Endothelial cell of umbilical vein (primary cell): ENCODE measurements at regions not wholly inside any gene's neighbourhood (a gene's known extent, or its start where the extent isn't known, plus 50 kb on each side); places are given as distances from the start of the nearest gene placed in this dataset.

Experiments
- EZH2 ChIP-seq: IDR thresholded peaks from 2 replicates; pipeline ENCODE4 v1.6.1; 2012; ENCODE audit warnings: borderline replicate concordance, low read depth, mild to moderate bottlenecking, moderate library complexity, low read length, inconsistent platforms; ENCODE audit not compliant: severe bottlenecking
- FOS ChIP-seq: IDR thresholded peaks from 2 replicates; pipeline ENCODE4 v1.6.1; 2011; ENCODE audit warnings: mild to moderate bottlenecking, low read length, moderate library complexity, borderline replicate concordance; ENCODE audit not compliant: insufficient read depth
- JUN ChIP-seq: IDR thresholded peaks from 2 replicates; pipeline ENCODE4 v1.6.1; 2011; ENCODE audit warnings: borderline replicate concordance, low read depth; ENCODE audit not compliant: insufficient read length, insufficient read depth
- MYC ChIP-seq: IDR thresholded peaks from one replicate; pipeline ENCODE4 v1.6.1; 2011; ENCODE audit warnings: mild to moderate bottlenecking, low read depth, low read length
- POLR2A ChIP-seq: IDR thresholded peaks from 2 replicates; pipeline ENCODE4 v1.6.1; 2012; ENCODE audit warnings: low read depth, mild to moderate bottlenecking, control low read depth, low read length
- POLR2AphosphoS5 ChIP-seq: IDR thresholded peaks from 2 replicates; pipeline ENCODE4 v1.6.1; 2012; ENCODE audit warnings: low read depth, mild to moderate bottlenecking, control low read depth, low read length, moderate library complexity; ENCODE audit not compliant: insufficient read depth
- TF ChIP-seq, protein P1 (sequence below), 2 donors: IDR thresholded peaks; 1 replicate in 1 of 2; 2 replicates in 1 of 2; pipeline ENCODE4 v1.5.1; 2011; ENCODE audit warnings: low read length in 2 of 2, mild to moderate bottlenecking in 2 of 2, moderate library complexity in 2 of 2, control low read depth in 1 of 2, inconsistent platforms in 1 of 2, low read depth in 1 of 2; ENCODE audit not compliant: insufficient read depth in 1 of 2; ENCODE audit errors: extremely low read depth in 1 of 2
- TF ChIP-seq, protein P2 (sequence below): IDR thresholded peaks from 2 replicates; pipeline ENCODE4 v1.6.1; 2011; ENCODE audit not compliant: insufficient read depth, insufficient read length

DNA sequence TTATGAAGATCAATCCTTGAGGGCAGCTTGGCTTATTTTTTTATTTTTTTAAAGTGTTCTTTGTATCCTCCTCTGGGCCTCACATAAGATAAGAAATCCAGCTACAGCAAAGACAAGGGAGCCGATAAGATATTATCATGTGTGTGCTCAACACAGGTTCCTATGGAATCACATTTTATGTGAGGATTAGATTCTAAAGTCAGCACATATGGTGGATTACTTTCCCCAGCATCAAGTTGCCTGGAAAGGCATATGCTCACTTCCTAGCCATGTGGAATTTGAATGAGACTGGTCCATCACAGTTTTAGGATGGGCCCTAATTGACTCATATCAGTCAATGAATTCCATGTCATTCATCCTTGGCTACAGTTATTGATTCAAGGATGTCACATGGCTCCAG is 456.9 kb upstream of the LRRC7 start:
- TF ChIP-seq, protein P1, sequence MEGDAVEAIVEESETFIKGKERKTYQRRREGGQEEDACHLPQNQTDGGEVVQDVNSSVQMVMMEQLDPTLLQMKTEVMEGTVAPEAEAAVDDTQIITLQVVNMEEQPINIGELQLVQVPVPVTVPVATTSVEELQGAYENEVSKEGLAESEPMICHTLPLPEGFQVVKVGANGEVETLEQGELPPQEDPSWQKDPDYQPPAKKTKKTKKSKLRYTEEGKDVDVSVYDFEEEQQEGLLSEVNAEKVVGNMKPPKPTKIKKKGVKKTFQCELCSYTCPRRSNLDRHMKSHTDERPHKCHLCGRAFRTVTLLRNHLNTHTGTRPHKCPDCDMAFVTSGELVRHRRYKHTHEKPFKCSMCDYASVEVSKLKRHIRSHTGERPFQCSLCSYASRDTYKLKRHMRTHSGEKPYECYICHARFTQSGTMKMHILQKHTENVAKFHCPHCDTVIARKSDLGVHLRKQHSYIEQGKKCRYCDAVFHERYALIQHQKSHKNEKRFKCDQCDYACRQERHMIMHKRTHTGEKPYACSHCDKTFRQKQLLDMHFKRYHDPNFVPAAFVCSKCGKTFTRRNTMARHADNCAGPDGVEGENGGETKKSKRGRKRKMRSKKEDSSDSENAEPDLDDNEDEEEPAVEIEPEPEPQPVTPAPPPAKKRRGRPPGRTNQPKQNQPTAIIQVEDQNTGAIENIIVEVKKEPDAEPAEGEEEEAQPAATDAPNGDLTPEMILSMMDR (IDR thresholded peaks at IDR 0.05; ENCODE audit: extremely low read depth in 1 of 2, insufficient read depth in 1 of 2, low read depth in 1 of 2, low read length in 2 of 2), result no peak
- TF ChIP-seq POLR2A (no peak), EZH2 (no peak), JUN (no peak), FOS (no peak), POLR2AphosphoS5 (no peak), MYC (no peak)
- TF ChIP-seq, protein P2, sequence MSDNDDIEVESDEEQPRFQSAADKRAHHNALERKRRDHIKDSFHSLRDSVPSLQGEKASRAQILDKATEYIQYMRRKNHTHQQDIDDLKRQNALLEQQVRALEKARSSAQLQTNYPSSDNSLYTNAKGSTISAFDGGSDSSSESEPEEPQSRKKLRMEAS, result no peak
